ENCODE measurements at regions not wholly inside any gene's neighbourhood (a gene's known extent, or its start where the extent isn't known, plus 50 kb on each side); places are given as distances from the start of the nearest gene placed in this dataset.

DNA sequence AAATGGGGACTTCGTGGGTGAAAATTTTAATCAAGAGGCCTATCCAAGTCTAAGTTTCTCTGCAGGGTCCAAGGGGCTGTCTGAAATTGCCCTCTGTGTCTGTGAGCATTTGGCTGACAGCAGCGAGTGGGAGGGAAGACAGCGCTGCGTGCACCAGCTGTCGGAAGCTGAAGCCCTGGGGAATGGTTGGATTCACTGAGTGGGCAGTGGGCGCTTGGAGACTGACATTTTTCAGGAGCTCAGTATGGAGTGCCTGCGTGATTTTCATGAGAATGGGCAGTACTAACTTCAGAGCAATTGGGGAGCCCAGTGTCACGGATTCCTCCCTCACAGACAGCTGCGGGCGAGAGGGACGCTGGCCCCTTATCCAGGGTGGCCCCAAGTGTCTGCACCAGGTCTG lies 388.8 kb upstream of the B3GAT1 start:
- DNase-seq (ENCODE audit: low spot score) = no peak

GRCh38 chr11:134800130-134800529 lies 388.1 kb upstream of the B3GAT1 start:
- no peak for DNase-seq (ENCODE audit: low spot score)

DNA sequence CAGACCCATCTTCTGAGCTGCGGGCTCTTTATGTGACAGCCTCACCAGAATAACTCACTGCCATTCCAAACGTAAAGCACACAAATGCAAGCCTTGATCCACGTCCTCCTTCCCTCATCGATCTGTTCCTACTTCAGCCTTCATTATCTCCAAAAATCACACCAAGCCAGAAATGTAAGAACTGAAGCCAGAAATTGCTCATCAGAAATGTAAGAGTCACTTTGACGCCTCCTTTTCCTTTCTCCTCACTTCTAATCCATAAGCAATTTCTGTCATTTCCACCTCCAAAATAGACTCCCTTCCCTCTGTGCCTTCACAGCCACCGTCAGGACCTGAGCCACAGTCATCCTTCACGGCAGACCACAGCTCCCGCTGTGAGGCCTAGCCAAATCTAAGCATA lies 387.3 kb upstream of the B3GAT1 start:
- no peak for DNase-seq (ENCODE audit: low spot score)

GRCh38 chr11:134797411-134798089 lies 385.5 kb upstream of the B3GAT1 start:
- no peak for DNase-seq (ENCODE audit: low spot score)

DNA sequence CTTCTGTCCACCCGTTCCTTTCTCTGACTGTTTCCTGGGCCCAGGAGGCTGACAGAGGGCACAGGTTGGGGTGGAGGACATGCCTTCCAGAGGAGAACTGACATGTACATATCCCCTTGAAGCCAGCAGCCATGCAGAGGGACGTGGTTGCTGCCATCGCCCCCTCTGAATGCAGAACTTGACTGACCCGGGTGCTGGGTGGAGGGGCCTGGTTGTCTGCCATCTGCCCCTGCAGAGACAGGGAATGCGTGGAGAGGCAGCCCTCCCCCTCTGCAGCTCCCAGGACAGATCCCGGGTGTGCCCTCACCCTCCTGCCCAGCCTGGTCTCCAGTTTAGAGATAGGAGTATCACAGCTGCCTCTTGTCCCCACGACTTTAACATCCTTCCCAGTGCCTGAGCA lies 383.0 kb upstream of the B3GAT1 start:
- no peak for DNase-seq (ENCODE audit: low spot score)

DNA sequence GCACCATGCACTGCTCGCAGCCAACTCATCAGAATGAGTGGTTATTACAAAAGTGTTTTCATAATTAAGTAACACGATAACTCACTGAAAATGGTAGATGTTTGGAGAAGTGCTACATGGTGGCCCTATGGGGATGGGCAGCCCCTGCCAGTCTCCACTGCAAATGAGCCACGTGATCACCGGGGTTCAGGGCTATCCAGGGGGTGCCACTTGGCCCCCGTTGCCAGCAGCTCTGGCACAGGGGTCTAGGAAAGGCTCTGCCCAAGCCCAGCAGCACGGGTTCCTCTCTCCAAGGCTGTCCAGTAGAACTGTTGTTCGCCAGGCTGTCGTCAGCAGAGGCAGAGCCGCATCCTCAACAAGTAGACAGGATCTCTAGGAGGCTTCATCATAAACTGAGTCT lies 382.1 kb upstream of the B3GAT1 start:
- no peak for DNase-seq (ENCODE audit: low spot score)

DNA sequence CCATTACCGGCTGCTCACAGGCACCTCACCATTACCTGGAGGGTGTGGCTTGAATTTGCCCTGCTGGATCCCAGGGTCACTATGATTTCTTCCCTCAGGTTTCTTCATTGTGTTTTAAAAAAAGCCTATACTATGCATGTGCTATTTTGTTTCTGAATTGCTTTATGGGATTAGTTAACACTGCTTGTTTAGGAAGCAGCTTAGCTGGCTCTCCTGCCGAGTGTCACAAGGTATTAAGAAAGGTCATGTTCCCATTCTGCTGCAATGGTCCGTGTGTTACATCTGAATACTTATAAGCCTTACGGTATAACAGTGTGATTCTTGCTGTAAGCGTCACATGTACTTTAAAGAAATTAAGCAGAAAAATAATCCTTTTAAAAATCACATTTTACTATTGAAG lies 380.6 kb upstream of the B3GAT1 start:
- DNase-seq (ENCODE audit: low spot score) = no peak

- DNase-seq (ENCODE audit: low spot score) = no peak
Observed at GRCh38 chr11:134792044-134792443, 380.0 kb upstream of the B3GAT1 start.

DNA sequence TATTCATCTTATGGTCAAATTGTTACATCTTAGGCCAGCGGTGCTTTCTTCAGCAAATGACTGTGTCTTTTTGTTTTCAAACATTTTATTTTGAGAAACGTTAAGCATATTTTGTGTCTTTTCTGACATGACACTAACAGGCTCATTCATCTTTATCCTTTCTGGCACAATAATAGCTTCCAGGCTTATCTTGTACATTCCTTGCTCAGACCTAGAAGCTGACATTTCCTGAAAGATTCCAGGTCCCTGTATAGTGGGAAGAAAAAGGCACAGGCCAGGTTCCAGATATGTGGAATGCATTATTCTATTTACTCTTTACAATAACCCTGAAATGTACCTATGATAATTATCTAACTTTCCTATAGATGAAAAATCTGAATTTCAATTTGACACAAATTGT lies 379.1 kb upstream of the B3GAT1 start:
- no peak for DNase-seq (ENCODE audit: low spot score)

DNA sequence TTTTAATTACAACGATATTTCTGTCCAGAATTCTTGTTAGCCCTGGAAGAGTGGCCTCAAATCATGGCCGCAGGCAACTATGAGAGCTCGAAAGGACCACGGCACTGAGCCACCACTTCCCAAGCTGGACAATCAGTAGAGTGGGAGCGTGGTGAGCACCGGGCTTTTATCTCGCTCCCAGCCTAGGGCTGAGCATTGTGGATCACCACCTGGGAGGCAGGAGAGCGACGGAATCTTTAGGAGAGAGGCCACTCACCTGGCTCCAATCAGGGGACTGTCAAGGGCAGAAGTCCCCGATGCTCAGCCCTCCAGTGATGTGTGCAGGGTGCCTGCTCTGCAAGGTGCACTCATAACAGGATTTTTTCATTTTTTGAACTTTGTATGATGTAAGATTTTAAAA lies 377.1 kb upstream of the B3GAT1 start:
- no peak for DNase-seq (ENCODE audit: low spot score)

DNA sequence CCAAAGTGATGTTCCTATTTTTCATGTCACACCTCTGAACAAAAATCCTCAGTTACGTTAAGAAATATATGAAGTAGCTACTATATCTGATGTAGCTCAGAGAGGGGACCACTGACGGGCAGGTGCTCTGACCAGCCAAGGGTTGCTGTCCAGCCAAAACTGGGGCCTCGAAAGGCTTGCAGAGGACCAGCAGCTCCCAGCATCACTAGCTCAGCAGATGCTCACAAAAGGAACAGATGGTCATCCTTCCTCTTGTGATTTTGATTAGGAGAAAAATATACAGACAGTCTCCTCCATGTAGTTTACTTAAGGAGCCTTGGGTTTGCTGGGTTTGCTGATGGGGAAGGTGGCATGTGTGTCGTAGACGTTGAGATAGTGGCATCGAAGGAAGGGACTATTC lies 374.6 kb upstream of the B3GAT1 start:
- DNase-seq (ENCODE audit: low spot score) = no peak

DNA sequence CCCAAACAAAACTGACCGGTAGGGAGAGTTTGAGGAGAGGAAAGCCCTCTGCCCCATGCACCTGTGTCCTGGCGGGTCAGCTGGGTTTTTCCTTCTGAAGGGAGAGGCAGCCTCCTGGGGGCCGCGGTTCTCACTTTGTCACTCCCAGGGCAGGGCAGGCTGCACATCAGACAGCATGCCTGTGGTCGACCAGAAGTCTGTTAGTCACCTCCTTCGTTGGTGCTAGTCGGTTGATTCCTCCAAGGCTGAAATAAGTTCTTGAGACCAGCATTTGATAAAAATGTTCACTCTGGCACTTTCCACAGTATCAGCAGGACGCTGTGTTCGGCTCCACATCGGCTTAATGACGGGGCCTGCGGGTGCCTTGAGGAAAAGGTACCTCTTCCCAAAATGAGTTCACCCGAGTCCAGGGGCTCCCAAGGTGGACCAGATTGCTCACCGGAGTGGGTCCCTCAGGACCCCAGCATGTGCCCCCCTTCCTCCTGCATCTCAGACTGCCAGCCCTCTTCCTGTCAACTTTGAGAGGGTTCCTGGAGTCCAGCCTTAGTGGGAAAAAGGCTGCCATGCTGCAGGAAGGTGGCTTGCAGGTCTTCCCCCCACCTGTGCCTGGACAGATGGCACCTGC lies 373.7 kb upstream of the B3GAT1 start:
- DNase-seq (ENCODE audit: low spot score) = no peak

DNA sequence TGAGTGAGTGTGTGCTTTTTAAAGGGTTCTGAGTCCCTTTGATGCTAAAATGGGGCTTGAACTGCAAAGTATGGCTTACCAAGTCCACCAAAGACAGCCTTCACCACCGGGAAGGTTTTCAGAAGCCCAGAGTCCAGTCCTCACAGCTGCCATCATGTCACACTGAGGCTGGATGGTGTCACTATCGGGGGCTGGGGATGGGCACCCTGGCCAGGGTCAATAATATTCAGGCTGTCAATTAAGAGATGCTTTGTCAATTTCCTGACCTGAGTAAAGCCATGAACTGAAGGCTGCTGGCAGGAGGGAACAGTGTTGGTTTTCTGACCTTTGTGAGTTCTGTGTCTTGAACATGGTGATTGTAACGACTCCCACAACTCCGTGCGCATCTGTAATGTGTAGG lies 373.0 kb upstream of the B3GAT1 start:
- DNase-seq (ENCODE audit: low spot score) = no peak

- DNase-seq (ENCODE audit: low spot score) = no peak
Observed at GRCh38 chr11:134784568-134784967, 372.5 kb upstream of the B3GAT1 start.

GRCh38 chr11:134784046-134784445 lies 372.0 kb upstream of the B3GAT1 start:
- no peak for DNase-seq (ENCODE audit: low spot score)

DNA sequence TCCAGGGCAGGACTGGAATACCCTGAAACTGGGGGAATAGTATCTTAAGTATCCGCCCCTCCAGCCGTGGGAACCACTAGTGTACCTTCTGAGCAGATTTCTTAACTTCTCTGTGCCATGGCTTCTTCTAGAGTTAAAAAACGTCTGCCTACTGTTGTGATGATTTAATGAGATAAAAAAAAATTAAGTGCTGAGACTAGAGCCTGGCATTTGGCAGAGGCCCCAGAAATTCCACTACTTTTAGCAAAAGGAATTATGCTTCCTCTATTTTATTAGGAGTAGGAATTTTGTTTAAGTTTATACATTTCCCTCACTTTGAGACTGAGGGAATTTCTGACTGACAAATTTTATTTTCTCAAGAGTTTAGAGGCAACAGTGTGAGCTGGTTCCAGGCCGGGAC lies 371.2 kb upstream of the B3GAT1 start:
- no peak for DNase-seq (ENCODE audit: low spot score)

- no peak for DNase-seq (ENCODE audit: low spot score)
Observed at GRCh38 chr11:134781380-134781866, 369.4 kb upstream of the B3GAT1 start.

- DNase-seq (ENCODE audit: low spot score) = no peak
Observed at GRCh38 chr11:134780486-134781147, 368.6 kb upstream of the B3GAT1 start.

DNA sequence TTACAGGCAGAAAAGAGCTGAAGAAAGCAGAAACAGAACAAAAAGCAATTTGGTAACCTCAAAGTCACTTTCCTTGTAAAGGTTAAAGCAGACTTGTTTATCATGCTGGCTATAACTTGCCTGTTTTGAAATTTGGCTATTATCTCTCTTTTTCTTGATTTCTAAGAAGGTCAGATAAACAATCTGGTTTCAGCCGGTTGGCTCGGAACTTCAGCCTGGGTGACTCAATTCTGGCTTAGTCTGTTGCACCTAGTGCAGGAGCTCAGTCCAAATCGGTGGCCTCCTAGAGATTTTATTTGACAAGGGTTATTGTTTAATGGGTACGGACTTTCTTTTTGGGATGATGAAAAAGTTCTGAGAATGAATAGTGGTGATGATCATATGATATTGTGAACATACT lies 367.1 kb upstream of the B3GAT1 start:
- no peak for DNase-seq (ENCODE audit: low spot score)

GRCh38 chr11:134768463-134768862 lies 356.4 kb upstream of the B3GAT1 start:
- no peak for DNase-seq (ENCODE audit: low spot score)

- DNase-seq (ENCODE audit: low spot score) = no peak
Observed at GRCh38 chr11:134765565-134765964, 353.5 kb upstream of the B3GAT1 start.

- DNase-seq (ENCODE audit: low spot score) = no peak
Observed at GRCh38 chr11:134764966-134765365, 352.9 kb upstream of the B3GAT1 start.

DNA sequence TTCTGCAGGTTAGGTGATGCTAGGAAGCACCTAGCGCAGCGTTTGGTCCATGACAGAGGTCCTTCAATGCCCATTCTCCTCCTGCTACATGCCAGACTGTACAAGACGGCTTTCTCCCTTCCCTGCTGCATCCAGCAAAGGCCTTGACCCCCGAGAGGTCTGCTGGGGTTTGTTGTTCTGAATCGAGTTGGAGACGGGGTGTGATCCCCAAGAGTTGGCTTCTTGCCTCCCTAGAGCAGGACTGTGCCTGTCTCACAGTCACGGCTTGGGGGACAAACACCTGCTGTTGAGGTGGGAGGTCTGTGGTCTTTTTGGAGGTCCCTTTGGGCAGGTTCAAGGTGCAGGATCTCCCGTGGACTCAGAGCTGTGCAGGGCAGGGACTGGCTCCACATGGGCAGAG lies 352.3 kb upstream of the B3GAT1 start:
- no peak for DNase-seq (ENCODE audit: low spot score)

DNA sequence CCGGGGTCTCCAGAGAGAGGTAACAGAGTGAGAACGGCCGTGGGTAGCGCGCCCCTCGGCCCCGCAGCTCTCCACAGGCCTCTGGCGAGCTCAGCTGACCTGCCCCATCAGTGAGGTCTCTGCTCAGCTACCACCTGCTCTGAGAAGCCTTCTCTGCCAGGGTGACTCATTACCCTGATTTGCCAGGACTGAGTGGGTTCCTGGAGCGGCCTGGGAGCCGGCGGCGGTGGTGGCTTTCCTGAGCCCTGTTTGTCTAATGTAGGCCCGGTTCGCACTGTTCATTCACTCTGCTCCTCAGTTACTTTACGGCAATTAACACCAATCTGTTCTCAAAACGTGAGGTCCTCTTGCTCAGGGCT lies 351.0 kb upstream of the B3GAT1 start:
- DNase-seq (ENCODE audit: low spot score) = peak; percentile 34
